WTC11 (cell line): ENCODE measurements at regions not wholly inside any gene's neighbourhood (a gene's known extent, or its start where the extent isn't known, plus 50 kb on each side); places are given as distances from the start of the nearest gene placed in this dataset.
A peak's percentile ranks its signal among the peaks of the same experiment; 100 is the strongest.

ENCODE experiments used
- ATAC-seq: fragments of 200-7000 bp; cut with Tn5 transposase; 2 replicates; pipeline ENCODE4 v1.10.0; 2021; ENCODE audit warnings: mild to moderate bottlenecking, moderate library complexity
- CTCF ChIA-PET: fragments of 300-600 bp; sonication (Branson Sonifier 250); formaldehyde crosslinking; loops from one replicate; lab custom pipeline; 2021; ENCODE audit warnings: antibody characterized with exemption; lab: Charles Lee
- POLR2A ChIA-PET: fragments of 350-600 bp; sonication (Branson Sonifier 250); formaldehyde crosslinking; loops from one replicate; lab custom pipeline; 2021; ENCODE audit warnings: antibody characterized with exemption; lab: Charles Lee
- DNase-seq: peaks from one replicate; pipeline ENCODE4 v3.0.0; 2021; ENCODE audit warnings: low spot score
- H3K27ac Mint-ChIP-seq: 2 replicates; pipeline ENCODE4 v1.8.0; 2021; ENCODE audit warnings: mixed read lengths
- H3K27me3 Mint-ChIP-seq: 2 replicates; pipeline ENCODE4 v1.8.0; 2021; ENCODE audit warnings: low read depth, mild to moderate bottlenecking, moderate library complexity, mixed read lengths
- H3K36me3 Mint-ChIP-seq: 2 replicates; pipeline ENCODE4 v1.8.0; 2021; ENCODE audit warnings: mixed read lengths
- H3K4me1 Mint-ChIP-seq: 2 replicates; pipeline ENCODE4 v1.8.0; 2022; ENCODE audit warnings: mixed read lengths
- H3K4me3 Mint-ChIP-seq: 2 replicates; pipeline ENCODE4 v1.8.0; 2021; ENCODE audit warnings: mild to moderate bottlenecking, moderate library complexity, mixed read lengths
- H3K9me3 Mint-ChIP-seq: 2 replicates; pipeline ENCODE4 v1.8.0; 2021; ENCODE audit warnings: mixed read lengths
- CBFB ChIP-seq: sonication (generic); formaldehyde crosslinking; IDR thresholded peaks from 2 replicates; pipeline ENCODE4 v1.8.1; 2022; ENCODE audit warnings: mild to moderate bottlenecking, low read depth, missing genetic modification reagents
- CREB1 ChIP-seq: sonication (generic); formaldehyde crosslinking; IDR thresholded peaks from 2 replicates; pipeline ENCODE4 v1.8.0; 2023; ENCODE audit warnings: mild to moderate bottlenecking, missing genetic modification reagents
- E2F5 ChIP-seq: sonication (generic); formaldehyde crosslinking; IDR thresholded peaks from 2 replicates; pipeline ENCODE4 v1.8.1; 2022; ENCODE audit warnings: mild to moderate bottlenecking, moderate library complexity, missing genetic modification reagents
- ELF4 ChIP-seq: sonication (generic); formaldehyde crosslinking; IDR thresholded peaks from 2 replicates; pipeline ENCODE4 v1.8.1; 2022; ENCODE audit warnings: low read depth, mild to moderate bottlenecking, moderate library complexity, missing genetic modification reagents
- ESRRA ChIP-seq: sonication (generic); formaldehyde crosslinking; IDR thresholded peaks from 2 replicates; pipeline ENCODE4 v1.8.1; 2022; ENCODE audit warnings: mild to moderate bottlenecking, missing genetic modification reagents, borderline replicate concordance
- FOXJ3 ChIP-seq: sonication (generic); formaldehyde crosslinking; IDR thresholded peaks from 2 replicates; pipeline ENCODE4 v1.9.0; 2021; ENCODE audit warnings: missing genetic modification reagents, mild to moderate bottlenecking, borderline replicate concordance
- FOXP1 ChIP-seq: sonication (generic); formaldehyde crosslinking; IDR thresholded peaks from 2 replicates; pipeline ENCODE4 v1.8.0; 2022; ENCODE audit warnings: missing genetic modification reagents, mild to moderate bottlenecking, moderate library complexity, borderline replicate concordance
- GABPB1 ChIP-seq: sonication (generic); formaldehyde crosslinking; IDR thresholded peaks from 2 replicates; pipeline ENCODE4 v1.8.1; 2023; ENCODE audit warnings: mild to moderate bottlenecking, missing genetic modification reagents
- GRHL2 ChIP-seq: fragments of 250-450 bp; sonication (Bioruptor Pico); IDR thresholded peaks from 2 replicates; pipeline ENCODE4 v1.8.0; 2022; ENCODE audit warnings: mild to moderate bottlenecking, moderate library complexity; ENCODE audit not compliant: insufficient replicate concordance, severe bottlenecking
- IRF1 ChIP-seq: sonication (generic); formaldehyde crosslinking; IDR thresholded peaks from 2 replicates; pipeline ENCODE4 v1.8.0; 2023; ENCODE audit warnings: missing genetic modification reagents
- JAZF1 ChIP-seq: fragments of 250-450 bp; sonication (Bioruptor Pico); IDR thresholded peaks from 2 replicates; pipeline ENCODE4 v1.9.0; 2021; ENCODE audit warnings: moderate library complexity, mild to moderate bottlenecking, inconsistent platforms
- MAX ChIP-seq: sonication (generic); formaldehyde crosslinking; IDR thresholded peaks from 2 replicates; pipeline ENCODE4 v1.8.0; 2022; ENCODE audit warnings: mild to moderate bottlenecking, missing genetic modification reagents
- NFE2L1 ChIP-seq: sonication (generic); formaldehyde crosslinking; IDR thresholded peaks from 2 replicates; pipeline ENCODE4 v1.8.1; 2023; ENCODE audit warnings: missing genetic modification reagents
- OVOL2 ChIP-seq: fragments of 250-450 bp; sonication (Bioruptor Pico); IDR thresholded peaks from 2 replicates; pipeline ENCODE4 v1.9.0; 2021; ENCODE audit warnings: mild to moderate bottlenecking, borderline replicate concordance
- RELA ChIP-seq: sonication (generic); formaldehyde crosslinking; IDR thresholded peaks from 2 replicates; pipeline ENCODE4 v1.8.1; 2022; ENCODE audit warnings: missing genetic modification reagents, mild to moderate bottlenecking, borderline replicate concordance
- RORB ChIP-seq: fragments of 250-450 bp; sonication (Bioruptor Pico); IDR thresholded peaks from 2 replicates; pipeline ENCODE4 v1.9.0; 2021; ENCODE audit warnings: mild to moderate bottlenecking
- STAT6 ChIP-seq: sonication (generic); formaldehyde crosslinking; conservative IDR thresholded peaks from 2 replicates; pipeline ENCODE4 v1.8.1; 2023; ENCODE audit warnings: mild to moderate bottlenecking, low read depth, missing genetic modification reagents, moderate library complexity
- TCF7 ChIP-seq: sonication (generic); formaldehyde crosslinking; IDR thresholded peaks from 2 replicates; pipeline ENCODE4 v1.8.0; 2022; ENCODE audit warnings: mild to moderate bottlenecking, low read depth, missing genetic modification reagents, moderate library complexity
- TP53 ChIP-seq: sonication (generic); formaldehyde crosslinking; IDR thresholded peaks from 2 replicates; pipeline ENCODE4 v1.8.1; 2023; ENCODE audit warnings: mild to moderate bottlenecking, missing genetic modification reagents
- ZBTB21 ChIP-seq: sonication (generic); formaldehyde crosslinking; IDR thresholded peaks from 2 replicates; pipeline ENCODE4 v1.8.1; 2023; ENCODE audit warnings: mild to moderate bottlenecking, missing genetic modification reagents, borderline replicate concordance
- ZMAT4 ChIP-seq: fragments of 250-450 bp; sonication (Bioruptor Pico); IDR thresholded peaks from 2 replicates; pipeline ENCODE4 v1.9.0; 2021; ENCODE audit warnings: mild to moderate bottlenecking
- ZNF532 ChIP-seq: fragments of 250-450 bp; sonication (Bioruptor Pico); IDR thresholded peaks from 2 replicates; pipeline ENCODE4 v1.9.0; 2021; ENCODE audit warnings: mild to moderate bottlenecking, borderline replicate concordance
- ZNF671 ChIP-seq: fragments of 250-450 bp; sonication (Bioruptor Pico); IDR thresholded peaks from 2 replicates; pipeline ENCODE4 v1.8.0; 2021; ENCODE audit warnings: mild to moderate bottlenecking
- ZSCAN18 ChIP-seq: fragments of 250-450 bp; sonication (Bioruptor Pico); IDR thresholded peaks from 2 replicates; pipeline ENCODE4 v2.1.2; 2022; ENCODE audit warnings: mild to moderate bottlenecking, moderate library complexity

GRCh38 chr6:68032217-68032616, 602.9 kb upstream of the ADGRB3 start (continued):
- TF ChIP-seq RORB (CRISPR knock-in tag) = no peak

- ChIA-PET CTCF (no interaction called here), POLR2A (no interaction called here)
- TF ChIP-seq TCF7 (CRISPR knock-in tag) (no peak), ELF4 (CRISPR knock-in tag) (no peak), STAT6 (CRISPR knock-in tag) (no peak), NFE2L1 (CRISPR knock-in tag) (no peak), RORB (CRISPR knock-in tag) (no peak), GABPB1 (no peak), CBFB (CRISPR knock-in tag) (no peak), TP53 (CRISPR knock-in tag) (no peak), FOXJ3 (CRISPR knock-in tag) (no peak), MAX (no peak), ZBTB21 (no peak), ZSCAN18 (CRISPR knock-in tag) (no peak), FOXP1 (CRISPR knock-in tag) (no peak)
- H3K27ac Mint-ChIP-seq = peak overlapping the region; percentile 37; the same call in 1 of the 2 replicates
- DNase-seq (no peak), ATAC-seq (no peak)
- peaks cover 11% of the 10 kb centered on the region for H3K9me3 Mint-ChIP-seq
- H3K4me3 Mint-ChIP-seq = no peak overlapping the region
- peaks cover 16% of the 10 kb centered on the region for H3K36me3 Mint-ChIP-seq
- peaks cover 11% of the 10 kb centered on the region for H3K4me1 Mint-ChIP-seq
- no peaks in the 10 kb centered on the region for H3K27me3 Mint-ChIP-seq
Observed at GRCh38 chr6:68031054-68031453, 604.0 kb upstream of the ADGRB3 start.

- ChIA-PET CTCF (no interaction called here), POLR2A (no interaction called here)
- TF ChIP-seq ZNF532 (no peak), RELA (CRISPR knock-in tag) (no peak), JAZF1 (CRISPR knock-in tag) (no peak), ZMAT4 (CRISPR knock-in tag) (no peak), GRHL2 (CRISPR knock-in tag) (no peak), ZNF671 (no peak), CREB1 (CRISPR knock-in tag) (no peak), ESRRA (CRISPR knock-in tag) (no peak), OVOL2 (no peak), IRF1 (no peak), E2F5 (no peak)
- no peak for ATAC-seq
- Mint-ChIP-seq H3K36me3 (peaks cover 13% of the 10 kb centered on the region), H3K9me3 (peaks cover 14% of the 10 kb centered on the region), H3K27me3 (no peaks in the 10 kb centered on the region), H3K4me3 (no peak overlapping the region), H3K27ac (no peak overlapping the region), H3K4me1 (peaks cover 8% of the 10 kb centered on the region)
- DNase-seq = no peak
Observed at GRCh38 chr6:68026483-68026882, 608.6 kb upstream of the ADGRB3 start.
